PC-3 (cell line): ENCODE measurements at regions not wholly inside any gene's neighbourhood (a gene's known extent, or its start where the extent isn't known, plus 50 kb on each side); places are given as distances from the start of the nearest gene placed in this dataset.

Experiments
- CTCF ChIP-seq: fragments of 300-600 bp; sonication (generic); conservative IDR thresholded peaks from 2 replicates; pipeline ENCODE4 v1.5.1; 2017; ENCODE audit warnings: antibody characterized with exemption, low read depth, mild to moderate bottlenecking, low read length
- EZH2phosphoT487 ChIP-seq: fragments of 300-600 bp; sonication (generic); IDR thresholded peaks from 2 replicates; pipeline ENCODE4 v1.6.1; 2018; ENCODE audit warnings: mild to moderate bottlenecking, antibody characterized with exemption, low read length, borderline replicate concordance

DNA sequence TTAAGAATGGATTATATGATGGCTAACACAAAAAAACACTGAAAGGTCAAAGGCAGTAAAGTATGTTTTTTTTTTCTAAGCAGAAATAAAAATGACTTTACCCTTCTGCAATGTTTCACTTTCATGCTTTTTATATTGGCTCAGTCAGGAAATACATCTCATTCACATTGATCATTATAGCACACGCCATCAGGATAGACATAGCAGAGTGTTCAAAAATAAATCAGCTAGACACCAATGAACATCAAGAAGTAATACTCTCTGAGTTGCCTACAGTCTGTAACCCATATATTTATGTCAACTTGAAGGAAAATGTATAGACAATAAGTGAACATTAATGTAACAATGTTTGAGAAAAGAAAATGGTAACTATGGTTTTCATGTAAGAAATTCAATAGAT lies 535.2 kb upstream of the EPHA7 start:
- TF ChIP-seq EZH2phosphoT487 (no peak), CTCF (no peak)
